ENCODE measurements at regions not wholly inside any gene's neighbourhood (a gene's known extent, or its start where the extent isn't known, plus 50 kb on each side); places are given as distances from the start of the nearest gene placed in this dataset.

- TF ChIP-seq POLR2A (IDR thresholded peaks at IDR 0.05) (no peak), POLR2AphosphoS5 (IDR thresholded peaks at IDR 0.05) (no peak), EP300 (IDR thresholded peaks at IDR 0.05) (no peak)
- TF ChIP-seq, protein P1, sequence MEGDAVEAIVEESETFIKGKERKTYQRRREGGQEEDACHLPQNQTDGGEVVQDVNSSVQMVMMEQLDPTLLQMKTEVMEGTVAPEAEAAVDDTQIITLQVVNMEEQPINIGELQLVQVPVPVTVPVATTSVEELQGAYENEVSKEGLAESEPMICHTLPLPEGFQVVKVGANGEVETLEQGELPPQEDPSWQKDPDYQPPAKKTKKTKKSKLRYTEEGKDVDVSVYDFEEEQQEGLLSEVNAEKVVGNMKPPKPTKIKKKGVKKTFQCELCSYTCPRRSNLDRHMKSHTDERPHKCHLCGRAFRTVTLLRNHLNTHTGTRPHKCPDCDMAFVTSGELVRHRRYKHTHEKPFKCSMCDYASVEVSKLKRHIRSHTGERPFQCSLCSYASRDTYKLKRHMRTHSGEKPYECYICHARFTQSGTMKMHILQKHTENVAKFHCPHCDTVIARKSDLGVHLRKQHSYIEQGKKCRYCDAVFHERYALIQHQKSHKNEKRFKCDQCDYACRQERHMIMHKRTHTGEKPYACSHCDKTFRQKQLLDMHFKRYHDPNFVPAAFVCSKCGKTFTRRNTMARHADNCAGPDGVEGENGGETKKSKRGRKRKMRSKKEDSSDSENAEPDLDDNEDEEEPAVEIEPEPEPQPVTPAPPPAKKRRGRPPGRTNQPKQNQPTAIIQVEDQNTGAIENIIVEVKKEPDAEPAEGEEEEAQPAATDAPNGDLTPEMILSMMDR (IDR thresholded peaks at IDR 0.05), result no peak
- Histone ChIP-seq H3K4me3 (no peak overlapping the region), H3K9me3 (no peaks in the 10 kb centered on the region), H3K36me3 (no peaks in the 10 kb centered on the region), H3K27ac (no peak overlapping the region), H3K27me3 (no peaks in the 10 kb centered on the region), H3K4me1 (no peaks in the 10 kb centered on the region)
- 88 to 100% methylated on average over 1 of the region's 1 CpG for WGBS, 2 donors (ENCODE audit: low coverage in 1 of 2)
- ATAC-seq, result no peak
Observed at GRCh38 chr7:41245916-41246315, 457.0 kb downstream of the INHBA start.

GRCh38 chr7:41244246-41244645 is 458.6 kb downstream of the INHBA start:
- no peak overlapping the region for H3K27ac ChIP-seq
- H3K27me3 ChIP-seq, result no peaks in the 10 kb centered on the region
- no peak for ATAC-seq
- no peak overlapping the region for H3K4me3 ChIP-seq
- WGBS, 2 donors (ENCODE audit: low coverage in 1 of 2), result 51 to 85% methylated on average over 2 to 4 of the region's 4 CpGs
- H3K9me3 ChIP-seq, result no peaks in the 10 kb centered on the region
- H3K36me3 ChIP-seq, result no peaks in the 10 kb centered on the region
- H3K4me1 ChIP-seq, result no peaks in the 10 kb centered on the region
- TF ChIP-seq, protein P1 (IDR thresholded peaks at IDR 0.05), result no peak

GRCh38 chr7:41241641-41242040 is 461.2 kb downstream of the INHBA start:
- ATAC-seq, result no peak
- H3K27me3 ChIP-seq, result no peaks in the 10 kb centered on the region
- H3K4me1 ChIP-seq, result no peaks in the 10 kb centered on the region
- H3K36me3 ChIP-seq, result no peaks in the 10 kb centered on the region
- H3K9me3 ChIP-seq, result no peaks in the 10 kb centered on the region
- no peak overlapping the region for H3K4me3 ChIP-seq
- 87 to 92% methylated on average over 6 of the region's 6 CpGs for WGBS, 2 donors (ENCODE audit: low coverage in 1 of 2)
- TF ChIP-seq POLR2A (IDR thresholded peaks at IDR 0.05), result no peak
- no peak for TF ChIP-seq POLR2AphosphoS5 (IDR thresholded peaks at IDR 0.05)
- TF ChIP-seq, protein P1 (IDR thresholded peaks at IDR 0.05), result no peak
- no peak for TF ChIP-seq EP300 (IDR thresholded peaks at IDR 0.05)
- H3K27ac ChIP-seq, result no peak overlapping the region

DNA sequence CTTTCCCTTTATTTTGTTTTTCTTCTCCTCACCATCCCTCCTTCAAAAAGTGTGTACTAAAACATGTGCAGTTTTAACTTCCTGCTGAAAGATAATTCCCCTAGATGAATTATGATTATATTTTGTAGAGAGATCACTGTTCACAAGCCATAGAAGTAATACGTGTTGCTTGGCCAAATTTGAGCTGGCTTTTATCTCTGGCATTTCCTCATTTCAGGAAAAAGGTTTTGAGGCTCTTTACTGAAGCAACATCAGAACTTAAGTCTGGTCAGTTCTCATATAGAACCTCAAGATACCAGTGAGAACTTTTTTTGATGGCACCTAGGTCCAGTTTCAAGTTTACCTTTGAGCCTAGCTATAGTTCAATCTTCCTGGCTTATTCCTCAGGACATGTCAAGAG is 463.3 kb downstream of the INHBA start:
- ATAC-seq, result no peak
- H3K9me3 ChIP-seq, result no peaks in the 10 kb centered on the region
- 22 to 42% methylated on average over 1 of the region's 1 CpG for WGBS, 2 donors (ENCODE audit: low coverage in 1 of 2)

DNA sequence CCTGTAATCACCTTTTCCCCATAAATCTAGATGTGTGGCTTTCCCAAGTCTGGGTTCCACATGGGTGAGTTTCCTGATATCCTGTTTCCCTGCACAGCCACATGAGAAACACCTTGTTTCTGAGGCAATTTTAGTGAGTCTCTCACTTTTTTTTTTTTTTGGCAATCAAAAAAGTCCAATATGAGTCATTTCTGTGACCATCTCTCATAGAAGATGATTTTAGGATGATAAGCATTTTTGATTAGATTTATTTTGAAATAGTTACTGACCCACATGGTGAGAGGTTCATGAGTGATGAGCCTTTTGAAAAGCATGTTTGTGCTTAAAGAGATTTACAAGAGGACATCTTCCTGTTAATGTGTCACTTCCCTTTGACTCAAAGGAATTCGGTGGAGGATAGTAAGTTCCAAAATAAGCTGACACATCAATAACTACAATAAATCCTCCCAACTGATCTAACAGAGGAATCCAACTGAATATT is 464.0 kb downstream of the INHBA start:
- H3K27ac ChIP-seq, result no peak overlapping the region
- WGBS, 2 donors (ENCODE audit: low coverage in 1 of 2), result 77 to 91% methylated on average over 1 of the region's 1 CpG
- no peak overlapping the region for H3K4me3 ChIP-seq
- H3K36me3 ChIP-seq, result no peaks in the 10 kb centered on the region
- no peaks in the 10 kb centered on the region for H3K9me3 ChIP-seq
- no peaks in the 10 kb centered on the region for H3K27me3 ChIP-seq
- TF ChIP-seq, protein P1 (IDR thresholded peaks at IDR 0.05), result no peak
- TF ChIP-seq POLR2AphosphoS5 (IDR thresholded peaks at IDR 0.05), result no peak
- no peak for TF ChIP-seq EP300 (IDR thresholded peaks at IDR 0.05)
- no peak for TF ChIP-seq POLR2A (IDR thresholded peaks at IDR 0.05)
- H3K4me1 ChIP-seq, result no peaks in the 10 kb centered on the region
- ATAC-seq, result no peak

More for the DNA sequence above, 463.3 kb downstream of the INHBA start:
- no peak overlapping the region for H3K4me3 ChIP-seq
- no peaks in the 10 kb centered on the region for H3K36me3 ChIP-seq
- H3K27me3 ChIP-seq, result no peaks in the 10 kb centered on the region
- TF ChIP-seq EP300 (IDR thresholded peaks at IDR 0.05) (no peak), POLR2A (IDR thresholded peaks at IDR 0.05) (no peak), POLR2AphosphoS5 (IDR thresholded peaks at IDR 0.05) (no peak)
- TF ChIP-seq, protein P1 (IDR thresholded peaks at IDR 0.05), result no peak
- no peaks in the 10 kb centered on the region for H3K4me1 ChIP-seq
- no peak overlapping the region for H3K27ac ChIP-seq
